ENCODE measurements at regions not wholly inside any gene's neighbourhood (a gene's known extent, or its start where the extent isn't known, plus 50 kb on each side); places are given as distances from the start of the nearest gene placed in this dataset.
A peak's percentile ranks its signal among the peaks of the same experiment; 100 is the strongest.

- DNase-seq (ENCODE audit: low read depth) = peak; percentile 77
- no peak for TF ChIP-seq CTCF (conservative IDR thresholded peaks at IDR 0.05; ENCODE audit: low read length)
These were observed 63.7 kb upstream of the DAZL start for GRCh38 chr3:16668776-16669545.

GRCh38 chr3:16670191-16670590 is 65.0 kb upstream of the DAZL start:
- no peak for TF ChIP-seq CTCF (conservative IDR thresholded peaks at IDR 0.05; ENCODE audit: low read length)
- no peak overlapping the region for H3K4me3 ChIP-seq (ENCODE audit: low read length)

More at GRCh38 chr3:16668776-16669545, 63.7 kb upstream of the DAZL start:
- no peak overlapping the region for H3K4me3 ChIP-seq (ENCODE audit: low read length)

GRCh38 chr3:16671690-16672089 is 66.5 kb upstream of the DAZL start:
- H3K4me3 ChIP-seq (ENCODE audit: low read length) = no peak overlapping the region
- TF ChIP-seq CTCF (conservative IDR thresholded peaks at IDR 0.05; ENCODE audit: low read length) = no peak
- no peak for DNase-seq (ENCODE audit: low read depth)

More at GRCh38 chr3:16670191-16670590, 65.0 kb upstream of the DAZL start:
- DNase-seq (ENCODE audit: low read depth) = no peak

GRCh38 chr3:16673530-16673929 is 68.3 kb upstream of the DAZL start:
- DNase-seq (ENCODE audit: low read depth) = peak; percentile 11
- TF ChIP-seq CTCF (conservative IDR thresholded peaks at IDR 0.05; ENCODE audit: low read length) = no peak
- H3K4me3 ChIP-seq (ENCODE audit: low read length) = no peak overlapping the region

- no peak overlapping the region for H3K4me3 ChIP-seq (ENCODE audit: low read length)
- no peak for DNase-seq (ENCODE audit: low read depth)
- no peak for TF ChIP-seq CTCF (conservative IDR thresholded peaks at IDR 0.05; ENCODE audit: low read length)
These were observed 70.6 kb upstream of the DAZL start for GRCh38 chr3:16675805-16676204.

- no peak for TF ChIP-seq CTCF (conservative IDR thresholded peaks at IDR 0.05; ENCODE audit: low read length)
- no peak for DNase-seq (ENCODE audit: low read depth)
- H3K4me3 ChIP-seq (ENCODE audit: low read length) = no peak overlapping the region
These were observed 81.5 kb upstream of the DAZL start for GRCh38 chr3:16686679-16687078.

- no peak overlapping the region for H3K4me3 ChIP-seq (ENCODE audit: low read length)
- TF ChIP-seq CTCF (conservative IDR thresholded peaks at IDR 0.05; ENCODE audit: low read length) = no peak
- DNase-seq (ENCODE audit: low read depth) = no peak
These were observed 82.0 kb upstream of the DAZL start for GRCh38 chr3:16687221-16687620.

Data from AG10803 (cell line).